ENCODE measurements at regions not wholly inside any gene's neighbourhood (a gene's known extent, or its start where the extent isn't known, plus 50 kb on each side); places are given as distances from the start of the nearest gene placed in this dataset.

- intact Hi-C loops (cut with DNase I), result no loop called here
- DNase-seq, result peak in 1 of 42 donors; percentile 12
Observed at GRCh38 chr2:47654790-47655562, 84.2 kb upstream of the KCNK12 start.

- peak in 40 of 42 donors; percentile 8 to 74 (median 48) for DNase-seq
- intact Hi-C loops (cut with DNase I), result no loop called here
Observed at GRCh38 chr2:47653902-47654789, 83.4 kb upstream of the KCNK12 start.

GRCh38 chr2:47653036-47653435 lies 82.3 kb upstream of the KCNK12 start:
- DNase-seq, result no peak
- intact Hi-C loops (cut with DNase I), result no loop called here

GRCh38 chr2:47652061-47652690 lies 81.4 kb upstream of the KCNK12 start:
- no peak for DNase-seq
- intact Hi-C loops (cut with DNase I), result no loop called here

GRCh38 chr2:47651296-47651695 lies 80.5 kb upstream of the KCNK12 start:
- intact Hi-C loops (cut with DNase I), result no loop called here
- DNase-seq, result no peak

- DNase-seq, result no peak
- intact Hi-C loops (cut with DNase I), result no loop called here
Observed at GRCh38 chr2:47650001-47650535, 79.3 kb upstream of the KCNK12 start.

- intact Hi-C loops (cut with DNase I), result no loop called here
- no peak for DNase-seq
Observed at GRCh38 chr2:47645246-47645645, 74.5 kb upstream of the KCNK12 start.

- intact Hi-C loops (cut with DNase I), result loop anchor here (5.0 kb wide), 1 partner anchor 38 kb away; no protein-coding TSS in a partner anchor
- no peak for DNase-seq
Observed at GRCh38 chr2:47644351-47644750, 73.6 kb upstream of the KCNK12 start.

GRCh38 chr2:47641366-47641765 lies 70.6 kb upstream of the KCNK12 start:
- no peak for DNase-seq
- intact Hi-C loops (cut with DNase I), result loop anchor here (5.0 kb wide), 1 partner anchor 41 kb away; no protein-coding TSS in a partner anchor

- DNase-seq, result no peak
Observed at GRCh38 chr2:47640356-47640755, 69.6 kb upstream of the KCNK12 start.

GRCh38 chr2:47639467-47639866 lies 68.7 kb upstream of the KCNK12 start:
- no peak for DNase-seq
- intact Hi-C loops (cut with DNase I), result no loop called here

More at GRCh38 chr2:47640356-47640755, 69.6 kb upstream of the KCNK12 start:
- intact Hi-C loops (cut with DNase I), result loop anchor here (5.0 kb wide), 1 partner anchor 42 kb away; no protein-coding TSS in a partner anchor

GRCh38 chr2:47638430-47638829 lies 67.6 kb upstream of the KCNK12 start:
- intact Hi-C loops (cut with DNase I), result no loop called here
- DNase-seq, result no peak

- DNase-seq, result no peak
- intact Hi-C loops (cut with DNase I), result no loop called here
Observed at GRCh38 chr2:47636596-47637264, 65.9 kb upstream of the KCNK12 start.

GRCh38 chr2:47636176-47636575 lies 65.4 kb upstream of the KCNK12 start:
- no peak for DNase-seq
- intact Hi-C loops (cut with DNase I), result no loop called here

- no peak for DNase-seq
- intact Hi-C loops (cut with DNase I), result no loop called here
Observed at GRCh38 chr2:47632754-47633153, 62.0 kb upstream of the KCNK12 start.

GRCh38 chr2:47631792-47632398 lies 61.1 kb upstream of the KCNK12 start:
- peak in 37 of 42 donors; percentile 8 to 86 (median 50) for DNase-seq
- intact Hi-C loops (cut with DNase I), result no loop called here

GRCh38 chr2:47631306-47631705 lies 60.5 kb upstream of the KCNK12 start:
- no peak for DNase-seq
- intact Hi-C loops (cut with DNase I), result no loop called here

Measured in head of caudate nucleus (tissue), 42 donors.